ENCODE measurements at regions not wholly inside any gene's neighbourhood (a gene's known extent, or its start where the extent isn't known, plus 50 kb on each side); places are given as distances from the start of the nearest gene placed in this dataset.

- no peak for TF ChIP-seq ZNF318 (IDR thresholded peaks at IDR 0.05; ENCODE audit: borderline replicate concordance in 1 of 2, low read depth in 1 of 2)
- no peak for TF ChIP-seq HCFC1 (IDR thresholded peaks at IDR 0.05; ENCODE audit: low read depth, low read length)
- no peak for TF ChIP-seq BDP1 (IDR thresholded peaks at IDR 0.05; ENCODE audit: insufficient read depth, insufficient read length)
- TF ChIP-seq PKNOX1 (IDR thresholded peaks at IDR 0.05) = peak; percentile 25; the same call in 1 of the 2 replicates
- TF ChIP-seq IRF1 (CRISPR knock-in tag; IDR thresholded peaks at IDR 0.05; ENCODE audit: borderline replicate concordance) = no peak
- no peak for TF ChIP-seq CBFB (CRISPR knock-in tag; IDR thresholded peaks at IDR 0.05)
- TF ChIP-seq REST (IDR thresholded peaks at IDR 0.05; ENCODE audit: borderline replicate concordance) = no peak; the same call in 1 of the 2 replicates
- TF ChIP-seq REST (CRISPR knock-in tag; IDR thresholded peaks at IDR 0.05; ENCODE audit: low read depth) = no peak
- no peak for TF ChIP-seq ZNF143 (CRISPR knock-in tag; IDR thresholded peaks at IDR 0.05)
- no peak for TF ChIP-seq NR1H2 (CRISPR knock-in tag; IDR thresholded peaks at IDR 0.05)
These were observed 252.6 kb downstream of the SEC23IP start (continued) for GRCh38 chr10:120145107-120145506.
